ENCODE measurements at regions not wholly inside any gene's neighbourhood (a gene's known extent, or its start where the extent isn't known, plus 50 kb on each side); places are given as distances from the start of the nearest gene placed in this dataset.

- no peak for TF ChIP-seq ZNF274 (IDR thresholded peaks at IDR 0.05; ENCODE audit: low read depth, low read length)
- TF ChIP-seq YY1 (IDR thresholded peaks at IDR 0.05; ENCODE audit: insufficient read depth, insufficient read length), result no peak
Observed at GRCh38 chr15:68512052-68512451, 66.7 kb upstream of the CORO2B start.

Measured in NT2/D1 (cell line).